A673 (cell line): ENCODE measurements at regions not wholly inside any gene's neighbourhood (a gene's known extent, or its start where the extent isn't known, plus 50 kb on each side); places are given as distances from the start of the nearest gene placed in this dataset.

Experiments
- BruUV-seq: library from RNA; stranded (reverse); fragments of 400-500 nt; replicated peaks from 2 replicates; lab custom pipeline; 2021; lab: Mats Ljungman, UMichigan
- CTCF ChIA-PET: fragments of 300-600 bp; sonication (Branson Sonifier 250); formaldehyde crosslinking; loops from one replicate; lab custom pipeline; 2022; ENCODE audit warnings: antibody characterized with exemption; lab: Charles Lee
- POLR2A ChIA-PET: fragments of 300-600 bp; sonication (Branson Sonifier 250); formaldehyde crosslinking; loops from one replicate; lab custom pipeline; 2022; ENCODE audit warnings: antibody characterized with exemption; ENCODE audit not compliant: low non-redundant PET; lab: Charles Lee
- DNase-seq: peaks from one replicate; pipeline ENCODE4 v3.0.0-alpha.2; 2015; ENCODE audit warnings: low spot score
- H3K27ac ChIP-seq: fragments of 200-600 bp; sonication (generic); 2 replicates; pipeline ENCODE4 v1.5.1; 2016; ENCODE audit warnings: mixed run types, low read depth, mild to moderate bottlenecking, mixed read lengths, antibody characterized with exemption, low read length; ENCODE audit not compliant: poor library complexity, severe bottlenecking
- H3K27me3 ChIP-seq: fragments of 200-600 bp; sonication (generic); replicated peaks from 2 replicates; pipeline ENCODE4 v1.6.1; 2017; ENCODE audit warnings: mixed run types, low read depth, mild to moderate bottlenecking, mixed read lengths, antibody characterized with exemption, low read length; ENCODE audit not compliant: insufficient read depth, poor library complexity
- H3K36me3 ChIP-seq: fragments of 200-600 bp; sonication (generic); 2 replicates; pipeline ENCODE4 v1.6.1; 2016; ENCODE audit warnings: mixed run types, mild to moderate bottlenecking, mixed read lengths, antibody characterized with exemption, low read length; ENCODE audit not compliant: insufficient read depth, poor library complexity, severe bottlenecking
- H3K4me1 ChIP-seq: fragments of 200-600 bp; sonication (generic); 2 replicates; pipeline ENCODE4 v1.6.1; 2017; ENCODE audit warnings: mixed run types, mild to moderate bottlenecking, mixed read lengths, antibody characterized with exemption, low read length; ENCODE audit not compliant: insufficient read depth, poor library complexity, severe bottlenecking
- H3K4me3 ChIP-seq: fragments of 200-600 bp; sonication (generic); 2 replicates; pipeline ENCODE4 v1.5.1; 2016; ENCODE audit warnings: low read depth, mixed run types, mild to moderate bottlenecking, mixed read lengths, low read length; ENCODE audit not compliant: poor library complexity, severe bottlenecking
- H3K9me3 ChIP-seq: fragments of 200-600 bp; sonication (generic); 2 replicates; pipeline ENCODE4 v1.6.1; 2016; ENCODE audit warnings: mixed run types, low read depth, mild to moderate bottlenecking, mixed read lengths, antibody characterized with exemption, low read length; ENCODE audit not compliant: poor library complexity, severe bottlenecking
- EZH2 ChIP-seq: fragments of 200-600 bp; sonication (generic); IDR thresholded peaks from 2 replicates; pipeline ENCODE4 v1.6.1; 2017; ENCODE audit warnings: borderline replicate concordance, low read depth, mild to moderate bottlenecking, mixed read lengths, antibody characterized with exemption, low read length; ENCODE audit not compliant: poor library complexity, severe bottlenecking
- intact Hi-C: fragments of 100-400 bp; cut with micrococcal nuclease; formaldehyde crosslinking; loops from one replicate; pipeline ENCODE4 v1.10.0; 2022; ENCODE audit not compliant: unreplicated experiment
- TF ChIP-seq, protein P1 (sequence below): fragments of 300-800, 200-600 bp; sonication (generic); conservative IDR thresholded peaks from 2 replicates; pipeline ENCODE4 v1.5.1; 2017; ENCODE audit warnings: low read depth, mild to moderate bottlenecking, antibody characterized with exemption, low read length, moderate library complexity, mixed read lengths

DNA sequence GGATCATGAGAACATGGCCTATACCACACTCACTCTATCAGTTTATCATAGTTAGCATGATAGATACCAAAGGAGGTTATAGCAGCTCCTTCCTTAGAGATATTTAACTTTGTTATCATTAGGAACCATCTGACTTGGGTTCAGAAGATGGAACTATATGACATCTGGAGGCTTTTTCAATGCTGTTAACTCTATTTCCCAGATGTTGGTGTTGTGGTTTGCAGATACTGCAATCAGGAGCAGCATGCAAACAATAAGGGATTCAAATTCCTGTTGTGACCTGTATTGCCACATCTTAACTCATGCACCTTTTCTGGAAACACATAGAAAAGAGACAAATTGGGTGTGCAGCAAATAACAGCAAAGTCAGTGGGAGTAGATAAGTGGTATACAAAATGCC lies 201.7 kb downstream of the NNT start:
- no peak for DNase-seq
- Histone ChIP-seq H3K4me3 (no peak overlapping the region), H3K36me3 (no peaks in the 10 kb centered on the region), H3K27me3 (no peaks in the 10 kb centered on the region), H3K9me3 (no peaks in the 10 kb centered on the region), H3K27ac (no peak overlapping the region), H3K4me1 (no peaks in the 10 kb centered on the region)
- CTCF ChIA-PET, result no interaction called here
- TF ChIP-seq, protein P1, sequence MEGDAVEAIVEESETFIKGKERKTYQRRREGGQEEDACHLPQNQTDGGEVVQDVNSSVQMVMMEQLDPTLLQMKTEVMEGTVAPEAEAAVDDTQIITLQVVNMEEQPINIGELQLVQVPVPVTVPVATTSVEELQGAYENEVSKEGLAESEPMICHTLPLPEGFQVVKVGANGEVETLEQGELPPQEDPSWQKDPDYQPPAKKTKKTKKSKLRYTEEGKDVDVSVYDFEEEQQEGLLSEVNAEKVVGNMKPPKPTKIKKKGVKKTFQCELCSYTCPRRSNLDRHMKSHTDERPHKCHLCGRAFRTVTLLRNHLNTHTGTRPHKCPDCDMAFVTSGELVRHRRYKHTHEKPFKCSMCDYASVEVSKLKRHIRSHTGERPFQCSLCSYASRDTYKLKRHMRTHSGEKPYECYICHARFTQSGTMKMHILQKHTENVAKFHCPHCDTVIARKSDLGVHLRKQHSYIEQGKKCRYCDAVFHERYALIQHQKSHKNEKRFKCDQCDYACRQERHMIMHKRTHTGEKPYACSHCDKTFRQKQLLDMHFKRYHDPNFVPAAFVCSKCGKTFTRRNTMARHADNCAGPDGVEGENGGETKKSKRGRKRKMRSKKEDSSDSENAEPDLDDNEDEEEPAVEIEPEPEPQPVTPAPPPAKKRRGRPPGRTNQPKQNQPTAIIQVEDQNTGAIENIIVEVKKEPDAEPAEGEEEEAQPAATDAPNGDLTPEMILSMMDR, result no peak
- no peak for TF ChIP-seq EZH2
- POLR2A ChIA-PET, result no interaction called here
- BruUV-seq, result no TSS peak
- intact Hi-C loops, result no loop called here

DNA sequence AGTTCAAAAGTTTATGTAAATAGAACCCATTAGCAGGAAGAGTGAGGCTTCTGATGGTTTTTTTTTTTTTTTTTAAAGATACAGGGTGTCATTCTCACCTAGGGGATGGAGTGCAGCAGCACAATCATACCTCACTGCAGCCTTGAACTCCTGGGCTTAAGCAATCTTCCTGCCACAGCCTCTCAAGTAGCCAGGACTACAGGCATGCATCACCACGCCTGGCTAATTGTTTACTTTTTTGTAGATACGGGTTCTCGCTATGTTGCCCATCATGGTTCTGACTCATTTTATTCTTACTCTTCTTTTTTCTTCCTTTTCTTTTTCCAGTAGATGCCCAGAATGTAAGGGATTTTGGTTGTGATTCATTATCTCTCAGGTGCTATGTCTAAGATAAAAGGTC lies 201.1 kb downstream of the NNT start:
- H3K9me3 ChIP-seq, result no peaks in the 10 kb centered on the region
- DNase-seq, result no peak
- no peaks in the 10 kb centered on the region for H3K36me3 ChIP-seq
- POLR2A ChIA-PET, result no interaction called here
- intact Hi-C loops, result no loop called here
- CTCF ChIA-PET, result no interaction called here
- H3K27me3 ChIP-seq, result no peaks in the 10 kb centered on the region
- BruUV-seq, result no TSS peak
- no peaks in the 10 kb centered on the region for H3K4me1 ChIP-seq
- TF ChIP-seq, protein P1, result no peak
- TF ChIP-seq EZH2, result no peak
- no peak overlapping the region for H3K27ac ChIP-seq
- no peak overlapping the region for H3K4me3 ChIP-seq

DNA sequence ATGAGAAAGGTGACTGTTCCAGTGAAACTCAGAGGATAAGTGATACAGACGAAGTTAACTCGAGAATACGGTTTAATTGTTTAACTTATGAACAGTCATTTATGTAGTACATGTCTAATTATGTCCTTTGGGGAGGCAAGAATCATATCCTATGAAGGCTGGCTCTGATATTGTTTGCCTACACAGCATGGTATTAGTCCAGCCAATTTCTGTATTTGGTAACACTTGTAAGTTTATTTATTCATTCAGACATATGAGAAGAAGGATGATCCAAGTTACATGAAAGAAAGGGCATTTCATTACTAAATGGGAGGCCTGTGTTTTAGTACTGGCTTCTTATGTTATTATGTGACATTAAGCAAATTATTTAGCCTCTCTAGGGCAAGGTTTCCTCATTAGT lies 199.7 kb downstream of the NNT start:
- H3K4me3 ChIP-seq, result no peak overlapping the region
- no peak for DNase-seq
- CTCF ChIA-PET, result no interaction called here
- H3K9me3 ChIP-seq, result no peaks in the 10 kb centered on the region
- H3K36me3 ChIP-seq, result no peaks in the 10 kb centered on the region
- intact Hi-C loops, result no loop called here
- no peak for TF ChIP-seq EZH2
- TF ChIP-seq, protein P1, result no peak
- H3K27me3 ChIP-seq, result no peaks in the 10 kb centered on the region
- POLR2A ChIA-PET, result no interaction called here
- BruUV-seq, result no TSS peak
- no peak overlapping the region for H3K27ac ChIP-seq
- H3K4me1 ChIP-seq, result no peaks in the 10 kb centered on the region
